Psoas muscle (tissue), 7 donors: ENCODE measurements at regions not wholly inside any gene's neighbourhood (a gene's known extent, or its start where the extent isn't known, plus 50 kb on each side); places are given as distances from the start of the nearest gene placed in this dataset.

ENCODE experiments used
- ATAC-seq, 4 donors: fragments of 200-7000 bp; cut with Tn5 transposase; one replicate each; pipeline ENCODE4 v1.9.1; 2020; ENCODE audit warnings: moderate library complexity in 3 of 4, mild to moderate bottlenecking in 2 of 4
- DNase-seq, 2 donors: peaks; one replicate each; pipeline ENCODE4 v3.0.0-alpha.2; 2020
- H3K27ac ChIP-seq: fragments of 200-600 bp; one replicate; pipeline ENCODE4 v1.8.0; 2022
- H3K27me3 ChIP-seq, 3 donors: fragments of 200-600 bp in 1 of 3; one replicate each; pipeline versions ENCODE4 v1.6.1 to v1.8.0; 2013 to 2022; ENCODE audit warnings: low read length in 2 of 3, mild to moderate bottlenecking in 2 of 3, moderate library complexity in 1 of 3; ENCODE audit not compliant: insufficient read depth in 3 of 3
- H3K36me3 ChIP-seq, 2 donors: fragments of 200-600 bp in 1 of 2; one replicate each; pipeline versions ENCODE4 v1.6.1 to v1.8.0; 2013 to 2022; ENCODE audit warnings: low read depth in 1 of 2, mild to moderate bottlenecking in 1 of 2, moderate library complexity in 1 of 2; ENCODE audit not compliant: insufficient read depth in 1 of 2
- H3K4me1 ChIP-seq: fragments of 200-600 bp; one replicate; pipeline ENCODE4 v1.8.0; 2022
- H3K4me3 ChIP-seq: fragments of 200-600 bp; one replicate; pipeline ENCODE4 v1.8.0; 2022; ENCODE audit warnings: mild to moderate bottlenecking
- H3K9me3 ChIP-seq: fragments of 200-600 bp; one replicate; pipeline ENCODE4 v1.8.0; 2022
- WGBS, 3 donors: extraction: QIAGEN DNeasy Blood & Tissue Kit; methylation state at CpG; one replicate each; pipeline versions ENCODE4 v1.1.6 to v1.1.7; 2013; 5-methylcytosine and 5-hydroxymethylcytosine counted together
- intact Hi-C, 2 donors: fragments of 100-400 bp; cut with DNase I; formaldehyde crosslinking; loops; one replicate each; pipeline versions ENCODE4 v1.11.0 to v1.14.2; 2022
- TF ChIP-seq, protein P1 (sequence below): fragments of 200-600 bp; IDR thresholded peaks from one replicate; pipeline ENCODE4 v1.8.0; 2022; ENCODE audit warnings: antibody characterized with exemption
- donor health status: healthy with polysubstance abuse.
- donor health status: DM: no; HTN: no; CAD: no; lungs with moderate emphysema.
- donor health status: Bipolar disorder and iron deficiency.
- donor health status: healthy.
- donor health status: DM: yes; HTN: yes; CAD: no.
- donor health status: DM: no; HTN: no; CAD: no.
- donor health status: DM: yes; HTN: yes; CAD: no.

DNA sequence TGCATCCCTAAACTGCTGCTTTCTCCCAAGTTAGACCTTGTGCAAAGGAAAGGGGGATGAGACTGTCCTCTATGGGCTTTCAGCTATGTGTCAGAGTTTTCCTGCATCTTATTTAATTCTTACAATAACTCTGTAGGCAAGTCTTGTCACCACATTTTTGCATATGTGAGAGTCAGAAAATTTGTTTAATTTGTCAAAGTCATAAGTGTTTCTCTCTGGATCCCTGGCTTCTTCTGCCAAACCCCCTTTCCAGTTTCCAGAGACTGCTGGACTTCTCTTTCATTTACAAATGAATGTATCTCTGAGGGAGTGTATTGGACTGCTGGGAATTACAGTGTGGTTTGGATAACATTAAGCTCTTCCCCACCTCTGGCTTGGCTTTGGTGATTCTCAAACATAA is 877.6 kb upstream of the SEL1L start:
- DNase-seq (no peak), ATAC-seq (no peak)
- intact Hi-C loops: no loop called here
- Histone ChIP-seq H3K4me3 (no peak overlapping the region), H3K9me3 (no peaks in the 10 kb centered on the region), H3K27ac (no peak overlapping the region), H3K27me3 (no peaks in the 10 kb centered on the region), H3K4me1 (no peaks in the 10 kb centered on the region), H3K36me3 (no peaks in the 10 kb centered on the region)
- TF ChIP-seq, protein P1, sequence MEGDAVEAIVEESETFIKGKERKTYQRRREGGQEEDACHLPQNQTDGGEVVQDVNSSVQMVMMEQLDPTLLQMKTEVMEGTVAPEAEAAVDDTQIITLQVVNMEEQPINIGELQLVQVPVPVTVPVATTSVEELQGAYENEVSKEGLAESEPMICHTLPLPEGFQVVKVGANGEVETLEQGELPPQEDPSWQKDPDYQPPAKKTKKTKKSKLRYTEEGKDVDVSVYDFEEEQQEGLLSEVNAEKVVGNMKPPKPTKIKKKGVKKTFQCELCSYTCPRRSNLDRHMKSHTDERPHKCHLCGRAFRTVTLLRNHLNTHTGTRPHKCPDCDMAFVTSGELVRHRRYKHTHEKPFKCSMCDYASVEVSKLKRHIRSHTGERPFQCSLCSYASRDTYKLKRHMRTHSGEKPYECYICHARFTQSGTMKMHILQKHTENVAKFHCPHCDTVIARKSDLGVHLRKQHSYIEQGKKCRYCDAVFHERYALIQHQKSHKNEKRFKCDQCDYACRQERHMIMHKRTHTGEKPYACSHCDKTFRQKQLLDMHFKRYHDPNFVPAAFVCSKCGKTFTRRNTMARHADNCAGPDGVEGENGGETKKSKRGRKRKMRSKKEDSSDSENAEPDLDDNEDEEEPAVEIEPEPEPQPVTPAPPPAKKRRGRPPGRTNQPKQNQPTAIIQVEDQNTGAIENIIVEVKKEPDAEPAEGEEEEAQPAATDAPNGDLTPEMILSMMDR: no peak

DNA sequence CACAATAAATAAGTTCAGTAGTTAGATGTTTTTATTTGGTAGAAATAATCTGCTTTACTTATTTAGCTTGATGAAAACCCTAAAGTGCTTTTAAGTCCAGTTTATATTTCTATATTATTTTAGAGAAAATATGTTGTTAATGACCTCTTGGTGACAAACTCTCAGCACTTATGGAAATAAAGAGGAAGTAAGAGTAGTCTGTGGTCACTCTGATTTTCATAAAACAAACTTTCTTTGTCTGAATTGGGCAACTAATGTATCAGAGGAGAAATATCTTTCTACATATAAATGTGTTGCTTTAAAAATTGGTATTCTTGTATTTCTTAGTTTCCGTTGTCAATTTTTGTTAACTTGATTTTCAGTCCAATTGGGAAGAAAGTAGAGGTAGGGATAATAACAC is 878.9 kb upstream of the SEL1L start:
- TF ChIP-seq, protein P1: no peak
- H3K9me3 ChIP-seq: no peaks in the 10 kb centered on the region
- no peak overlapping the region for H3K4me3 ChIP-seq
- no peaks in the 10 kb centered on the region for H3K27me3 ChIP-seq
- intact Hi-C loops: no loop called here
- no peaks in the 10 kb centered on the region for H3K36me3 ChIP-seq
- DNase-seq (no peak), ATAC-seq (no peak)
- no peak overlapping the region for H3K27ac ChIP-seq
- WGBS, 3 donors: 88 to 96% (median 89%) methylated on average over 1 of the region's 1 CpG
- no peaks in the 10 kb centered on the region for H3K4me1 ChIP-seq

DNA sequence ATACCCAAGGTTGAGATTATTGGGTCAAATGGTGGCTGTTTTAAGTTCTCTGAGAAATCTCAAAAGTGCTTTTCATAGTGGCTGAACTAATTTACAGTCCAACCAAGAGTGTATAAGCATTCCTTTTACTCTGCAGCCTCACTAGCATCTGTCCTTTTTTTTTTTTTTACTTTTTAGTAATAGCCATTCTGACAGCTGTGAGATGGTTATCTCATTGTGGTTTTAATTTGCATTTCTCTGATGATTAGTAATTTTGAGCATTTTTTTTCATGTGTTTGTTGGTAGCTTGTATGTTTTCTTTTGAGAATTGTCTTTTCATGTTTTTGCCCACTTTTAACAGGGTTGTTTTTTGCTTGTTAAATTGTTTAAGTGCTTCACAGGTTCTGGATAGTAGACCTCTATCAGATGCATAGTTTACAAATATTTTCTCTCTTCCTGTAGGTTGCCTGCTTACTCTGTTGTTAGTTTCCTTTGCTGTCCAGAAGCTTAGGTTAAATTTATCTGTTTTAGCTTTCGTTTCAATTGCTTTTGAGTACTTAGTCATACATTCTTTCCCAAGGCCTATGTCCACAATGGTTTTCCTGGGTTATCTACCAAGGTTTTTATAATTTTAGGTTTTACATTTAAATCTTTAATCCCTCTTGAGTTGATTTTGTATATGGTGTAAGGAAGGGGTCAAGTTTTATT is 881.3 kb upstream of the SEL1L start:
- no peak for DNase-seq
- Histone ChIP-seq H3K36me3 (no peaks in the 10 kb centered on the region), H3K4me3 (no peak overlapping the region), H3K4me1 (no peaks in the 10 kb centered on the region), H3K27ac (no peak overlapping the region), H3K27me3 (no peaks in the 10 kb centered on the region), H3K9me3 (no peaks in the 10 kb centered on the region)
- TF ChIP-seq, protein P1: no peak
- intact Hi-C loops: no loop called here
- 50 to 63% (median 63%) methylated on average over 1 of the region's 1 CpG for WGBS, 3 donors
- ATAC-seq: no peak

DNA sequence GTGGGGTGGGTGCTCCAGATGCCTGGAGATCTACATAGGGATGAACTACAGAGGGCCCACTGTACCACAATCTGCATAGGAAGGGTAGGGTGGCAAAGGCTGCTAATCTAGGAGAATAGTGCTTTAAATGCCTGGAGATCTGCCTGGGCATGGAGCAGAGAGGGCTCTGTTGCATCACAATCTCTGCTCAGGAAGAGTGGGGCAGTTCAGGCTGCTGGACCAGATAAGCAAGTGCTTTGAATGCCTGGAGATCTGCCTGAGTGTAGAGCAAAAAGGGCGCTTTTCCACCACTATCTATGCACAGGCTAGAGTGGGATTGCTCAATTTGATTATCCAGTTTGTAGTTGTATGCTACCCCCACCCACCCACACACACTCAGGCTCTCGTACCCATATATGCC is 886.3 kb upstream of the SEL1L start:
- Histone ChIP-seq H3K27me3 (peaks cover 0 to 1% (median 0%) of the 10 kb centered on the region in 3 donors), H3K27ac (no peak overlapping the region), H3K9me3 (no peaks in the 10 kb centered on the region), H3K36me3 (no peaks in the 10 kb centered on the region), H3K4me3 (no peak overlapping the region), H3K4me1 (no peaks in the 10 kb centered on the region)
- DNase-seq (no peak), ATAC-seq (no peak)
- TF ChIP-seq, protein P1: no peak
- 64 to 68% (median 67%) methylated on average over 2 of the region's 2 CpGs for WGBS, 3 donors
- intact Hi-C loops: no loop called here

DNA sequence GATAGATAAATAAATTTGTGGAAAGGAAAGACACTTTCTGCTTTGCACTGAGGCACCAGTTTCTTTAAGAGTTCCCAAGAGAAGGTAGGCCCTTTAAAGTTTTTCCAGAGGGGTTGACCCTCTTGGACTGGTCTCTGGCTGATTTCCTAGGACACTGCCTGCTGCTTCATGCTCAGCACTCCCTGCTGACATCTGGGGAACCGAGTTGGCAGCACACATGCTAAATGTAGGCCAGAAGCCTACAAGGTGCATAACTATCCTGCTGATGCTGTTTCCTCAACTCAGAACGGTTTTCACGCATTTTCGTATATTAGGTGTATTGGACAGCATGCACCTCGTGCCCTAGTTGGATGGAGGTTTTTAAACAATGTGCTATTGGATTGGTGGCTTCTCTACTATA is 887.2 kb upstream of the SEL1L start:
- ATAC-seq (no peak), DNase-seq (no peak)
- TF ChIP-seq, protein P1: no peak
- Histone ChIP-seq H3K4me1 (no peaks in the 10 kb centered on the region), H3K36me3 (no peaks in the 10 kb centered on the region), H3K4me3 (no peak overlapping the region), H3K27me3 (peaks cover 0 to 1% (median 0%) of the 10 kb centered on the region in 3 donors), H3K27ac (no peak overlapping the region), H3K9me3 (no peaks in the 10 kb centered on the region)
- 67 to 69% (median 69%) methylated on average over 5 of the region's 5 CpGs for WGBS, 3 donors
- intact Hi-C loops: no loop called here
